ENCODE measurements at regions not wholly inside any gene's neighbourhood (a gene's known extent, or its start where the extent isn't known, plus 50 kb on each side); places are given as distances from the start of the nearest gene placed in this dataset.

DNA sequence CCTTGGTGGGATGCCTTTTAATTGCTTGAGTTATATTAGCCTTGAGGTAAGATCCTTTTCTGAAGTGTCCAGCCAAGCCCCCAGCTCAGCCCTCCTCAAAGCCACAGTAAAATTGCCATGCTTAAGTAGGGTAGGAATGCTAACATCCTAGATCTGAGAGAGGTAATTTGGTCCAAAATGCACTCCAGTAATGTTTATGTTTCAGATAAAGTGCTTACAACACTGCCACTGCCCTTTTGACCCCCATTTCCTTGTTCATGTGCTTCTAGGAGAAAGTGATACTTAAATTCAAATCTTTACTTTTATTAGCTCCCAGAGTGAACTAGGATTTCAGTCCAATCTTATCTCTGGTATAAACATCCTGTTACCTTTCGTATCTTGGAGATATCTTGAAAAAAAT lies 318.0 kb downstream of the BMP2 start:
- TF ChIP-seq, protein P1, sequence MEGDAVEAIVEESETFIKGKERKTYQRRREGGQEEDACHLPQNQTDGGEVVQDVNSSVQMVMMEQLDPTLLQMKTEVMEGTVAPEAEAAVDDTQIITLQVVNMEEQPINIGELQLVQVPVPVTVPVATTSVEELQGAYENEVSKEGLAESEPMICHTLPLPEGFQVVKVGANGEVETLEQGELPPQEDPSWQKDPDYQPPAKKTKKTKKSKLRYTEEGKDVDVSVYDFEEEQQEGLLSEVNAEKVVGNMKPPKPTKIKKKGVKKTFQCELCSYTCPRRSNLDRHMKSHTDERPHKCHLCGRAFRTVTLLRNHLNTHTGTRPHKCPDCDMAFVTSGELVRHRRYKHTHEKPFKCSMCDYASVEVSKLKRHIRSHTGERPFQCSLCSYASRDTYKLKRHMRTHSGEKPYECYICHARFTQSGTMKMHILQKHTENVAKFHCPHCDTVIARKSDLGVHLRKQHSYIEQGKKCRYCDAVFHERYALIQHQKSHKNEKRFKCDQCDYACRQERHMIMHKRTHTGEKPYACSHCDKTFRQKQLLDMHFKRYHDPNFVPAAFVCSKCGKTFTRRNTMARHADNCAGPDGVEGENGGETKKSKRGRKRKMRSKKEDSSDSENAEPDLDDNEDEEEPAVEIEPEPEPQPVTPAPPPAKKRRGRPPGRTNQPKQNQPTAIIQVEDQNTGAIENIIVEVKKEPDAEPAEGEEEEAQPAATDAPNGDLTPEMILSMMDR (IDR thresholded peaks at IDR 0.05): no peak
- TF ChIP-seq ELF1 (IDR thresholded peaks at IDR 0.05) (no peak), MXI1 (IDR thresholded peaks at IDR 0.05; ENCODE audit: low read depth, low read length) (no peak), EZH2phosphoT487 (IDR thresholded peaks at IDR 0.05; ENCODE audit: borderline replicate concordance, low read depth) (no peak), RAD21 (IDR thresholded peaks at IDR 0.05; ENCODE audit: low read length) (no peak), POLR2AphosphoS5 (IDR thresholded peaks at IDR 0.05; ENCODE audit: low read depth, low read length) (no peak), RFX5 (IDR thresholded peaks at IDR 0.05; ENCODE audit: low read length) (no peak), EP300 (IDR thresholded peaks at IDR 0.05; ENCODE audit: borderline replicate concordance in 1 of 2, low read depth in 1 of 2, low read length in 1 of 2) (no peak), YY1 (IDR thresholded peaks at IDR 0.05; ENCODE audit: low read depth) (no peak), FOXJ3 (CRISPR knock-in tag; IDR thresholded peaks at IDR 0.05) (no peak)
- TF ChIP-seq, protein P2, sequence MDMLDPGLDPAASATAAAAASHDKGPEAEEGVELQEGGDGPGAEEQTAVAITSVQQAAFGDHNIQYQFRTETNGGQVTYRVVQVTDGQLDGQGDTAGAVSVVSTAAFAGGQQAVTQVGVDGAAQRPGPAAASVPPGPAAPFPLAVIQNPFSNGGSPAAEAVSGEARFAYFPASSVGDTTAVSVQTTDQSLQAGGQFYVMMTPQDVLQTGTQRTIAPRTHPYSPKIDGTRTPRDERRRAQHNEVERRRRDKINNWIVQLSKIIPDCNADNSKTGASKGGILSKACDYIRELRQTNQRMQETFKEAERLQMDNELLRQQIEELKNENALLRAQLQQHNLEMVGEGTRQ (IDR thresholded peaks at IDR 0.05; ENCODE audit: borderline replicate concordance, low read depth, low read length): no peak
- TF ChIP-seq, protein P3, sequence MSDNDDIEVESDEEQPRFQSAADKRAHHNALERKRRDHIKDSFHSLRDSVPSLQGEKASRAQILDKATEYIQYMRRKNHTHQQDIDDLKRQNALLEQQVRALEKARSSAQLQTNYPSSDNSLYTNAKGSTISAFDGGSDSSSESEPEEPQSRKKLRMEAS (IDR thresholded peaks at IDR 0.05; ENCODE audit: low read depth): no peak
- TF ChIP-seq, protein P4, sequence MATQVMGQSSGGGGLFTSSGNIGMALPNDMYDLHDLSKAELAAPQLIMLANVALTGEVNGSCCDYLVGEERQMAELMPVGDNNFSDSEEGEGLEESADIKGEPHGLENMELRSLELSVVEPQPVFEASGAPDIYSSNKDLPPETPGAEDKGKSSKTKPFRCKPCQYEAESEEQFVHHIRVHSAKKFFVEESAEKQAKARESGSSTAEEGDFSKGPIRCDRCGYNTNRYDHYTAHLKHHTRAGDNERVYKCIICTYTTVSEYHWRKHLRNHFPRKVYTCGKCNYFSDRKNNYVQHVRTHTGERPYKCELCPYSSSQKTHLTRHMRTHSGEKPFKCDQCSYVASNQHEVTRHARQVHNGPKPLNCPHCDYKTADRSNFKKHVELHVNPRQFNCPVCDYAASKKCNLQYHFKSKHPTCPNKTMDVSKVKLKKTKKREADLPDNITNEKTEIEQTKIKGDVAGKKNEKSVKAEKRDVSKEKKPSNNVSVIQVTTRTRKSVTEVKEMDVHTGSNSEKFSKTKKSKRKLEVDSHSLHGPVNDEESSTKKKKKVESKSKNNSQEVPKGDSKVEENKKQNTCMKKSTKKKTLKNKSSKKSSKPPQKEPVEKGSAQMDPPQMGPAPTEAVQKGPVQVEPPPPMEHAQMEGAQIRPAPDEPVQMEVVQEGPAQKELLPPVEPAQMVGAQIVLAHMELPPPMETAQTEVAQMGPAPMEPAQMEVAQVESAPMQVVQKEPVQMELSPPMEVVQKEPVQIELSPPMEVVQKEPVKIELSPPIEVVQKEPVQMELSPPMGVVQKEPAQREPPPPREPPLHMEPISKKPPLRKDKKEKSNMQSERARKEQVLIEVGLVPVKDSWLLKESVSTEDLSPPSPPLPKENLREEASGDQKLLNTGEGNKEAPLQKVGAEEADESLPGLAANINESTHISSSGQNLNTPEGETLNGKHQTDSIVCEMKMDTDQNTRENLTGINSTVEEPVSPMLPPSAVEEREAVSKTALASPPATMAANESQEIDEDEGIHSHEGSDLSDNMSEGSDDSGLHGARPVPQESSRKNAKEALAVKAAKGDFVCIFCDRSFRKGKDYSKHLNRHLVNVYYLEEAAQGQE (IDR thresholded peaks at IDR 0.05; ENCODE audit: low read depth, low read length): no peak
